ENCODE measurements at regions not wholly inside any gene's neighbourhood (a gene's known extent, or its start where the extent isn't known, plus 50 kb on each side); places are given as distances from the start of the nearest gene placed in this dataset.

- DNase-seq (no peak), ATAC-seq (no peak)
- no peak overlapping the region for H3K4me3 Mint-ChIP-seq
- peaks cover 14% of the 10 kb centered on the region for H3K27me3 Mint-ChIP-seq (ENCODE audit: low read depth)
- H3K36me3 Mint-ChIP-seq (ENCODE audit: insufficient read depth): no peaks in the 10 kb centered on the region
- H3K9me3 Mint-ChIP-seq: no peaks in the 10 kb centered on the region
- no peaks in the 10 kb centered on the region for H3K4me1 Mint-ChIP-seq (ENCODE audit: low read depth)
These were observed 115.6 kb downstream of the RDH14 start for GRCh38 chr2:18444806-18445205.

GRCh38 chr2:18441583-18441982, 118.9 kb downstream of the RDH14 start:
- no peaks in the 10 kb centered on the region for H3K36me3 Mint-ChIP-seq (ENCODE audit: insufficient read depth)
- no peaks in the 10 kb centered on the region for H3K9me3 Mint-ChIP-seq
- DNase-seq: no peak
- no peaks in the 10 kb centered on the region for H3K4me1 Mint-ChIP-seq (ENCODE audit: low read depth)
- no peak overlapping the region for H3K4me3 Mint-ChIP-seq
- ATAC-seq: no peak
- H3K27me3 Mint-ChIP-seq (ENCODE audit: low read depth): peaks cover 13% of the 10 kb centered on the region

DNA sequence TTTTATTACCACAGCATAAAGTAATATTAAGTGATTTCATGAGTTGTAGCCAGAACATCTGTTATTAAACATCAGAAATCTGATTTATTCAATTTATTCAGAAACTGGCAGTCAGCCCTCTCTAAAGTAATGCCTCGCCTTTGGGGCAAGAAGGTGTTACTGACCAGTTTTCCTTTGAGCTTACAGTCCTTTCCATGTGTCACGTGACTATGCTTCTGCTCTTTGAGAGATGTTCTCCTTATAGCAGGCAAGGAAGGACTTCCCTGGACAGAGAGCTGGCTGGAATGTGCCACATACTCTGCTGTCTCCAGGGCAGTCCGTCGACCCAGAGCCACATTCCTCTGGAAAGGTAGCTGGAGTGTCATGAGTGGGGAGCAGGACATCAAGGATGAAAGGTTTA, 119.7 kb downstream of the RDH14 start:
- no peaks in the 10 kb centered on the region for H3K4me1 Mint-ChIP-seq (ENCODE audit: low read depth)
- no peak for ATAC-seq
- no peaks in the 10 kb centered on the region for H3K9me3 Mint-ChIP-seq
- H3K4me3 Mint-ChIP-seq: no peak overlapping the region
- H3K27me3 Mint-ChIP-seq (ENCODE audit: low read depth): peaks cover 13% of the 10 kb centered on the region
- DNase-seq: no peak
- no peaks in the 10 kb centered on the region for H3K36me3 Mint-ChIP-seq (ENCODE audit: insufficient read depth)

DNA sequence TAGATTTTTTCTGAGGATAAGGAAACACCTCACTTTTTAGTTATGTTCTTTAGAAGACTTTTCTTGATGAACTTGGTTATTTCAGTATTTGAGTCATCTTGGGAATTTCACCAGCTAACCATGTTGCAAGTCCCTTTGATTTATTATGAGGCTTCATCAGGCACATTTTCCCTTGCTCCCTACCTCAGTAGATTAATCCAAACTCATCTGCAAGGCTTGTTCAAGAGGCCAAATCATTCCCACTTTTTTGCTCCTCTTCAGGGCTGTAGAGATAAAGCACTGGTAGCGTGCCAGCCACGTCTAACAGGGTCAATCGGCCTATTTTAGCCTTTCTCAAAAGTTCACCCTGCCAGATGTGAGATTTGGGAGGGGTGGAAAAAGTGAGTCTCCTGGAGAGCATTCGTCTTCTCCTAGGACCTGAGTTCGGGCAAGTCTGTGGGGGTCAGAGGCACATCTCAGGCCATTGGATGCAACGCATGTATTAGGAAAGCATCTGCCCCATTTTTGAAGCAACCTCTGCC, 120.3 kb downstream of the RDH14 start:
- Mint-ChIP-seq H3K9me3 (no peaks in the 10 kb centered on the region), H3K27me3 (ENCODE audit: low read depth) (peaks cover 13% of the 10 kb centered on the region), H3K36me3 (ENCODE audit: insufficient read depth) (no peaks in the 10 kb centered on the region), H3K4me3 (no peak overlapping the region), H3K4me1 (ENCODE audit: low read depth) (no peaks in the 10 kb centered on the region)
- DNase-seq: no peak
- ATAC-seq: no peak

DNA sequence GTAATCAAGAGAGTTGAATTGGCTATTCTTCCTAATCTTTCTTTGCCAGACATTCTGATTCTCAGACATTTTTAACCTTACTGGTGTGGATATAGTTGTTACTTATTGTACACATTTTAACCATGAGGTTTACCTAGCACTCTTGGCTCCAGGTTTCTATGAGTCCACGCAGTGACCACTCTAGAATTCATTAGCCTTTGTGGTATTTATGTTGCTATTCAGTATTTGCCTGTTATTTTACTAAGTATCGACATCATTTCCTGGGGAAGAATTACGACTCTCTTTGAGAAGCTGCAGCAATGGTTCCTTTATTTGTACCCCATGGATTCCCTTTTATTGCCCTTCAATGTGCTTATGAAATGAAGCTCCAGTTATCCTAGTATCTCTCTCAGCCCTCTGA, 120.7 kb downstream of the RDH14 start:
- Mint-ChIP-seq H3K9me3 (no peaks in the 10 kb centered on the region), H3K36me3 (ENCODE audit: insufficient read depth) (no peaks in the 10 kb centered on the region), H3K4me1 (ENCODE audit: low read depth) (no peaks in the 10 kb centered on the region), H3K27me3 (ENCODE audit: low read depth) (peaks cover 13% of the 10 kb centered on the region), H3K4me3 (no peak overlapping the region)
- DNase-seq: no peak
- ATAC-seq: no peak

DNA sequence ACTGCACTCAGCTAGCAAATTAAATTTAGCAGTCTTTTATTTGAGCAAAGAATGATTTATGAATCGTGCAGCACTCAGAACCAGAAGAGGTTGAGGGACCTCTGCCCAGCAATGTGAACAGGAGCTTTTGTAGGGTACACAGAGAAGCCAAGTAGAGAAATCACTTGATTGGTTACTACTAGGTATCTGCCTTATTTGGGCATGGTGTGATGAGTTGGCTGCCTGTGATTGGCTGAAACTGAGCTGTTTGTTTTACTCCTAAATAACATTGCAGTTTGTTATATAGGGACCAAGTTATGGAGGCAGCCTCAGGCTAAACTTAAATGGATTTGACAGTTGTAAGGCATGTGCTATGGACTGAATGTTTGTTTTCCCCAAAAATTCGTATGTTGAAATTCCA, 122.5 kb downstream of the RDH14 start:
- DNase-seq: no peak
- no peaks in the 10 kb centered on the region for H3K36me3 Mint-ChIP-seq (ENCODE audit: insufficient read depth)
- H3K9me3 Mint-ChIP-seq: no peaks in the 10 kb centered on the region
- ATAC-seq: no peak
- H3K4me1 Mint-ChIP-seq (ENCODE audit: low read depth): no peaks in the 10 kb centered on the region
- peaks cover 11% of the 10 kb centered on the region for H3K27me3 Mint-ChIP-seq (ENCODE audit: low read depth)
- H3K4me3 Mint-ChIP-seq: no peak overlapping the region

- no peak overlapping the region for H3K4me3 Mint-ChIP-seq
- no peaks in the 10 kb centered on the region for H3K4me1 Mint-ChIP-seq (ENCODE audit: low read depth)
- no peaks in the 10 kb centered on the region for H3K9me3 Mint-ChIP-seq
- peaks cover 9% of the 10 kb centered on the region for H3K27me3 Mint-ChIP-seq (ENCODE audit: low read depth)
- ATAC-seq (no peak), DNase-seq (no peak)
- H3K36me3 Mint-ChIP-seq (ENCODE audit: insufficient read depth): no peaks in the 10 kb centered on the region
These were observed 123.9 kb downstream of the RDH14 start for GRCh38 chr2:18436503-18437005.

- H3K36me3 Mint-ChIP-seq (ENCODE audit: insufficient read depth): no peaks in the 10 kb centered on the region
- peaks cover 8% of the 10 kb centered on the region for H3K27me3 Mint-ChIP-seq (ENCODE audit: low read depth)
- no peak for DNase-seq
- no peak for ATAC-seq
- no peaks in the 10 kb centered on the region for H3K9me3 Mint-ChIP-seq
- no peaks in the 10 kb centered on the region for H3K4me1 Mint-ChIP-seq (ENCODE audit: low read depth)
- H3K4me3 Mint-ChIP-seq: no peak overlapping the region
These were observed 124.9 kb downstream of the RDH14 start for GRCh38 chr2:18435426-18436037.

GRCh38 chr2:18433872-18434271, 126.6 kb downstream of the RDH14 start:
- H3K4me3 Mint-ChIP-seq: no peak overlapping the region
- no peaks in the 10 kb centered on the region for H3K4me1 Mint-ChIP-seq (ENCODE audit: low read depth)
- no peak for ATAC-seq
- H3K36me3 Mint-ChIP-seq (ENCODE audit: insufficient read depth): no peaks in the 10 kb centered on the region
- no peak for DNase-seq
- no peaks in the 10 kb centered on the region for H3K27me3 Mint-ChIP-seq (ENCODE audit: low read depth)
- no peaks in the 10 kb centered on the region for H3K9me3 Mint-ChIP-seq

- no peaks in the 10 kb centered on the region for H3K27me3 Mint-ChIP-seq (ENCODE audit: low read depth)
- H3K4me3 Mint-ChIP-seq: no peak overlapping the region
- H3K36me3 Mint-ChIP-seq (ENCODE audit: insufficient read depth): no peaks in the 10 kb centered on the region
- no peaks in the 10 kb centered on the region for H3K9me3 Mint-ChIP-seq
- ATAC-seq (no peak), DNase-seq (no peak)
- no peaks in the 10 kb centered on the region for H3K4me1 Mint-ChIP-seq (ENCODE audit: low read depth)
These were observed 127.5 kb downstream of the RDH14 start for GRCh38 chr2:18432999-18433398.

GRCh38 chr2:18430996-18431748, 129.3 kb downstream of the RDH14 start:
- peaks cover 1% of the 10 kb centered on the region for H3K27me3 Mint-ChIP-seq (ENCODE audit: low read depth)
- H3K9me3 Mint-ChIP-seq: no peaks in the 10 kb centered on the region
- no peak overlapping the region for H3K4me3 Mint-ChIP-seq
- no peak for DNase-seq
- no peaks in the 10 kb centered on the region for H3K4me1 Mint-ChIP-seq (ENCODE audit: low read depth)
- ATAC-seq: no peak
- no peaks in the 10 kb centered on the region for H3K36me3 Mint-ChIP-seq (ENCODE audit: insufficient read depth)

GRCh38 chr2:18428516-18428915, 131.9 kb downstream of the RDH14 start:
- no peaks in the 10 kb centered on the region for H3K9me3 Mint-ChIP-seq

DNA sequence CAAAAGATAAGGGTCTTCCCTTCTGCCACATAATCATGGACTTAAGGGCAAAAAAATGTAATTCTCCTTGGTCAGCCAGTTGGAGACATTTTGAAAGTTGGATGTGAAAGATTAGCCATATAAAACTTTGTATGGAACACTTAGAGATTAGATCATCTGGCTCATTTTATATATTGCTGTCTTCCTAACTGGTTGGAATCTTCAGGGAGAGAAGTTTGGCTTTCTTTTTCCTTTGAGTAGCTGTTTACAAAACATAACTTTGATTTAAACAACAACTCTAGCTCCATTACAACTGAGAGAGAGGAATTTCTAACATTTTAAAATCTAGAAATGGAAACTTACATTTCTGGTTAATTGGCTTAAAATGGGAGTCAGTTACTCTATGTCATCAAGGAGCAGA, 132.7 kb downstream of the RDH14 start:
- H3K4me3 Mint-ChIP-seq: no peak overlapping the region
- ATAC-seq: no peak

More at GRCh38 chr2:18428516-18428915, 131.9 kb downstream of the RDH14 start:
- peaks cover 3% of the 10 kb centered on the region for H3K27me3 Mint-ChIP-seq (ENCODE audit: low read depth)
- no peaks in the 10 kb centered on the region for H3K36me3 Mint-ChIP-seq (ENCODE audit: insufficient read depth)
- no peak for DNase-seq
- H3K4me1 Mint-ChIP-seq (ENCODE audit: low read depth): no peaks in the 10 kb centered on the region
- ATAC-seq: no peak
- no peak overlapping the region for H3K4me3 Mint-ChIP-seq

GRCh38 chr2:18426174-18426573, 134.3 kb downstream of the RDH14 start:
- Mint-ChIP-seq H3K36me3 (ENCODE audit: insufficient read depth) (no peaks in the 10 kb centered on the region), H3K9me3 (no peaks in the 10 kb centered on the region), H3K27me3 (ENCODE audit: low read depth) (peaks cover 3% of the 10 kb centered on the region), H3K4me1 (ENCODE audit: low read depth) (no peaks in the 10 kb centered on the region), H3K4me3 (no peak overlapping the region)
- ATAC-seq (no peak), DNase-seq (no peak)

More for the DNA sequence above, 132.7 kb downstream of the RDH14 start:
- Mint-ChIP-seq H3K9me3 (no peaks in the 10 kb centered on the region), H3K4me1 (ENCODE audit: low read depth) (no peaks in the 10 kb centered on the region), H3K36me3 (ENCODE audit: insufficient read depth) (no peaks in the 10 kb centered on the region), H3K27me3 (ENCODE audit: low read depth) (peaks cover 3% of the 10 kb centered on the region)
- no peak for DNase-seq

DNA sequence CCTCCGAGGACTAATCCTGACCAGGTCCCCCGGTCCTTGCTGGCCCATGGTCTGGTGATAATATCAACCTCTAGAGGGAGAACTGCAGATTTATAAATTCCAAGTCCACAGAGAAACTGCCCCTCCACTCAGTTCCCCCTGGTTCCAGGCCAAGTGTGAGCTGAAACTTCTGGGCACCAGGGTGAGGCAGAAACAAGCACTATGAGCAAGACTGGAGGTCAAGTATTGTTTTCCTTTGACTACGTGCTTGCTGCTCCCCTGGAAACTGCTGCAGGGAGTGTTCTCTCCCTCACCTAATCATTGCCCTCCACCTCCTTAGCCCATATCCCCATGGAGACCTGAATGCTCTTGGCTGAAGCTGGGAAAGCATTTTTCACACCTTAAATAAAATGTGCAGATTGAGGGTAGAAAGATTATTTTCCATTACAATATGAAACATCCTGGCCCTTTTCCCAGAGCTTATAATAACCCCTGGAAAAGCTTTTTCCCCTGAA, 135.2 kb downstream of the RDH14 start:
- ATAC-seq: no peak
- H3K9me3 Mint-ChIP-seq: no peaks in the 10 kb centered on the region
- DNase-seq: no peak
- no peak overlapping the region for H3K4me3 Mint-ChIP-seq
- H3K4me1 Mint-ChIP-seq (ENCODE audit: low read depth): no peaks in the 10 kb centered on the region
- H3K27me3 Mint-ChIP-seq (ENCODE audit: low read depth): peaks cover 3% of the 10 kb centered on the region
- no peaks in the 10 kb centered on the region for H3K36me3 Mint-ChIP-seq (ENCODE audit: insufficient read depth)
